Peyer's patch (tissue), 4 donors: ENCODE measurements at regions not wholly inside any gene's neighbourhood (a gene's known extent, or its start where the extent isn't known, plus 50 kb on each side); places are given as distances from the start of the nearest gene placed in this dataset.

Source experiments
- CTCF ChIP-seq, 6 experiments: fragments of 450-650 bp in 4 of 6; fragments of 200-600 bp in 2 of 6; sonication (generic) in 1 of 6; IDR thresholded peaks; one replicate each; pipeline ENCODE4 v1.5.1; 2017 to 2019; ENCODE audit warnings: antibody characterized with exemption in 6 of 6, mild to moderate bottlenecking in 3 of 6, moderate library complexity in 1 of 6
- POLR2A ChIP-seq, 2 donors: fragments of 450-650 bp; IDR thresholded peaks; one replicate each; pipeline ENCODE4 v1.5.1; 2017; ENCODE audit warnings: antibody characterized with exemption in 2 of 2, mild to moderate bottlenecking in 2 of 2, moderate library complexity in 2 of 2

DNA sequence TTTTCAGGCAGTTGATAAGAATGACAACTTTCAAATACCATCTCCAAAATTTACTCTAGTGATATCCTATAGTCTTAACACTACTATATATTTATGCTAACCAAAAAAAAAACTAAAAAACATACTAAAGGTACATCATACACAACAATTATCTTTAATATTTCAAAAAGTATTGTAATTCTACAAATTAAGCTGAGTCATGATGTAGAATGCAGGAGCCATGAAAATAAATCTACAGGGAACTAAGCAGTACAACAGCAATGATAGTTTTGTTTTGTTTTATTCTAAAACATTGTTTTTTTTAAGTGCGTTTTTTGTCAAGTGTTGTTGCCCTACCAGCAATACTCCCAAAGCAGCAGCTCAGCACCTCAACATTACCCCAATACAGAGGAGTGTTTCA lies 314.3 kb downstream of the FSIP2 start:
- TF ChIP-seq CTCF (IDR thresholded peaks at IDR 0.05) (no peak), POLR2A (IDR thresholded peaks at IDR 0.05) (no peak)
